ENCODE measurements at regions not wholly inside any gene's neighbourhood (a gene's known extent, or its start where the extent isn't known, plus 50 kb on each side); places are given as distances from the start of the nearest gene placed in this dataset.

DNA sequence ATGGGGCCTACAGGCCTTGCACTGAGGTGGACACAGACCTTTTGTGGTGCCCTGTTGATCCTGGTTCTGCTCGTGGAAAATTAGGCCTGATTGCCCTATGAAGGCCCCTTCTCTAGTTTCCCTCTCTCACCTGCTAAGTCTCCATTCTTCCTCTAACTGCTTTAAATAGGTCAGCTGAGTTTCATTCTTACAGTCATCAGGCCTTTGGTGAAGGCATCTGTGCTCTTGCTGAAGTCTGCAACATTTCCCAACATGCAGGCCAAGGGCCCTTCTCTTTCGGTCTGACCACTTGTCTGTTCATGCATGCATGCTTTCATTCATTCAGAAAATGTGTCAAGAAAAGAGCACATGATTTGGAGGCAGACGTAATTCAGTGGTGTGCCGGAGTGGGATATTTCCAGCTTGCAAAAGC is 244.0 kb downstream of the BUB3 start:
- TF ChIP-seq, protein P1, sequence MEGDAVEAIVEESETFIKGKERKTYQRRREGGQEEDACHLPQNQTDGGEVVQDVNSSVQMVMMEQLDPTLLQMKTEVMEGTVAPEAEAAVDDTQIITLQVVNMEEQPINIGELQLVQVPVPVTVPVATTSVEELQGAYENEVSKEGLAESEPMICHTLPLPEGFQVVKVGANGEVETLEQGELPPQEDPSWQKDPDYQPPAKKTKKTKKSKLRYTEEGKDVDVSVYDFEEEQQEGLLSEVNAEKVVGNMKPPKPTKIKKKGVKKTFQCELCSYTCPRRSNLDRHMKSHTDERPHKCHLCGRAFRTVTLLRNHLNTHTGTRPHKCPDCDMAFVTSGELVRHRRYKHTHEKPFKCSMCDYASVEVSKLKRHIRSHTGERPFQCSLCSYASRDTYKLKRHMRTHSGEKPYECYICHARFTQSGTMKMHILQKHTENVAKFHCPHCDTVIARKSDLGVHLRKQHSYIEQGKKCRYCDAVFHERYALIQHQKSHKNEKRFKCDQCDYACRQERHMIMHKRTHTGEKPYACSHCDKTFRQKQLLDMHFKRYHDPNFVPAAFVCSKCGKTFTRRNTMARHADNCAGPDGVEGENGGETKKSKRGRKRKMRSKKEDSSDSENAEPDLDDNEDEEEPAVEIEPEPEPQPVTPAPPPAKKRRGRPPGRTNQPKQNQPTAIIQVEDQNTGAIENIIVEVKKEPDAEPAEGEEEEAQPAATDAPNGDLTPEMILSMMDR (optimal IDR thresholded peaks at IDR 0.05 in 1 of 3, IDR thresholded peaks at IDR 0.05 in 1 of 3, conservative IDR thresholded peaks at IDR 0.05 in 1 of 3; ENCODE audit: extremely low read depth in 1 of 3, insufficient read depth in 2 of 3, low read length in 3 of 3), result no peak
- TF ChIP-seq EZH2 (IDR thresholded peaks at IDR 0.05; ENCODE audit: low read length), result no peak
